ENCODE measurements at regions not wholly inside any gene's neighbourhood (a gene's known extent, or its start where the extent isn't known, plus 50 kb on each side); places are given as distances from the start of the nearest gene placed in this dataset.

- no peak for DNase-seq (ENCODE audit: low spot score)
- TF ChIP-seq, protein P1, sequence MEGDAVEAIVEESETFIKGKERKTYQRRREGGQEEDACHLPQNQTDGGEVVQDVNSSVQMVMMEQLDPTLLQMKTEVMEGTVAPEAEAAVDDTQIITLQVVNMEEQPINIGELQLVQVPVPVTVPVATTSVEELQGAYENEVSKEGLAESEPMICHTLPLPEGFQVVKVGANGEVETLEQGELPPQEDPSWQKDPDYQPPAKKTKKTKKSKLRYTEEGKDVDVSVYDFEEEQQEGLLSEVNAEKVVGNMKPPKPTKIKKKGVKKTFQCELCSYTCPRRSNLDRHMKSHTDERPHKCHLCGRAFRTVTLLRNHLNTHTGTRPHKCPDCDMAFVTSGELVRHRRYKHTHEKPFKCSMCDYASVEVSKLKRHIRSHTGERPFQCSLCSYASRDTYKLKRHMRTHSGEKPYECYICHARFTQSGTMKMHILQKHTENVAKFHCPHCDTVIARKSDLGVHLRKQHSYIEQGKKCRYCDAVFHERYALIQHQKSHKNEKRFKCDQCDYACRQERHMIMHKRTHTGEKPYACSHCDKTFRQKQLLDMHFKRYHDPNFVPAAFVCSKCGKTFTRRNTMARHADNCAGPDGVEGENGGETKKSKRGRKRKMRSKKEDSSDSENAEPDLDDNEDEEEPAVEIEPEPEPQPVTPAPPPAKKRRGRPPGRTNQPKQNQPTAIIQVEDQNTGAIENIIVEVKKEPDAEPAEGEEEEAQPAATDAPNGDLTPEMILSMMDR (IDR thresholded peaks at IDR 0.05; ENCODE audit: extremely low read depth, missing control alignments), result no peak
Measured at GRCh38 chr5:24786108-24786507, 141.3 kb upstream of the CDH10 start.

GRCh38 chr5:24783596-24783995 is 138.8 kb upstream of the CDH10 start:
- TF ChIP-seq, protein P1 (IDR thresholded peaks at IDR 0.05; ENCODE audit: extremely low read depth, missing control alignments), result no peak
- no peak for DNase-seq (ENCODE audit: low spot score)

- no peak for DNase-seq (ENCODE audit: low spot score)
- TF ChIP-seq, protein P1 (IDR thresholded peaks at IDR 0.05; ENCODE audit: extremely low read depth, missing control alignments), result no peak
Measured at GRCh38 chr5:24777392-24777791, 132.6 kb upstream of the CDH10 start.

DNA sequence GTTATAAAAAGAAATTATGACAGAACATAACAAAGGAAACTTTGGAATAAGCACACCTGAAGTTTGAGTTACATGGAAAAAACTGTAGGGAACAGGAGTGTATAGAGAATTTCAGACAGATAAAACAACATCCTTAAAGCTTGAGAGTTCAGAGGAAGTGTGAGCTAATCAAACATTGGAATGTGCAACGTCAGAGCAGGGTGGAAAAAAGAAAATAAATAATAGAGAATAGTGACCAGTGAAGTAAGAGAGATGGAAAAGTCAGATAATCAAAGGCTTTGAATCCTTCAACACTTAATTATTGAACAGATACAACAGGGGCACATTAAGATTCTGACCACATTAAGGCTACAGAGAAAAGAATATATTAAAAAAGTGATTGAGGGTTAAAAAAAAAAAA is 128.5 kb upstream of the CDH10 start:
- no peak for DNase-seq (ENCODE audit: low spot score)
- TF ChIP-seq, protein P1 (IDR thresholded peaks at IDR 0.05; ENCODE audit: extremely low read depth, missing control alignments), result no peak

- DNase-seq (ENCODE audit: low spot score), result no peak
- TF ChIP-seq, protein P1 (IDR thresholded peaks at IDR 0.05; ENCODE audit: extremely low read depth, missing control alignments), result no peak
Measured at GRCh38 chr5:24767086-24767485, 122.3 kb upstream of the CDH10 start.

DNA sequence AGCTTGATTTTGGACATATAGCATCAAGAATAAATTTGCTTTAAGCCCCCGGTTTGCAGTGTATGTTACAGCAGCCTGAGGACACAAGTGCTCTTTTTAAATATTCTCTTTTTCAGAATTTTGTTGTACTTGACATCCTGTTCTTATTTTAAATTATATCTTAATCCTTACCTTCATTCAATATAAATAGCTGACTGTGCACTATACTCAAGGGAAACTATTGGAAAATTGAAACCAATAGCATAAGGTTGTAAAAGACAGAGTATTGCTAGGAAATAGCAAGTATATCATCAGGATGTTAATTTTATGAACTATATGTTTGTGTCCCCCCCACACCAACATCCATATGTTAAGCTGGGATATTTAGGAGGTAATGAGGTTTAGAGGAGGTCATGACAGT is 120.4 kb upstream of the CDH10 start:
- DNase-seq (ENCODE audit: low spot score), result no peak
- TF ChIP-seq, protein P1 (IDR thresholded peaks at IDR 0.05; ENCODE audit: extremely low read depth, missing control alignments), result no peak

GRCh38 chr5:24750355-24750754 is 105.6 kb upstream of the CDH10 start:
- TF ChIP-seq, protein P1 (IDR thresholded peaks at IDR 0.05; ENCODE audit: extremely low read depth, missing control alignments), result no peak
- DNase-seq (ENCODE audit: low spot score), result no peak

Data from GM20000 (cell line).